HEK293 (cell line): ENCODE measurements at regions not wholly inside any gene's neighbourhood (a gene's known extent, or its start where the extent isn't known, plus 50 kb on each side); places are given as distances from the start of the nearest gene placed in this dataset.

Experiments used
- CTCF ChIA-PET: fragments of 350-600 bp; formaldehyde crosslinking; extraction: SDS; loops from one replicate; lab custom pipeline; 2021; ENCODE audit warnings: antibody characterized with exemption; lab: Yijun Ruan, JAX
- POLR2A ChIA-PET: fragments of 300-600 bp; formaldehyde crosslinking; extraction: SDS; loops from one replicate; lab custom pipeline; 2020; ENCODE audit warnings: antibody characterized with exemption, inconsistent platforms; lab: Yijun Ruan, JAX
- H3K27ac ChIP-seq: fragments of 200-500 bp; sonication (Bioruptor generic); 2 replicates; pipeline ENCODE4 v1.5.1; 2014; ENCODE audit warnings: low read depth, low read length, control low read depth, inconsistent platforms; ENCODE audit errors: extremely low read depth
- H3K36me3 ChIP-seq, 2 experiments: fragments of 200-500 bp in 1 of 2; sonication (Bioruptor generic) in 1 of 2; 1 replicate in 1 of 2; 2 replicates in 1 of 2; pipeline ENCODE4 v1.5.1; 2014 to 2017; ENCODE audit warnings: inconsistent platforms in 2 of 2, low read length in 2 of 2; ENCODE audit not compliant: control insufficient read depth in 2 of 2, insufficient read depth in 1 of 2
- H3K4me1 ChIP-seq: fragments of 200-500 bp; sonication (Bioruptor generic); 2 replicates; pipeline ENCODE4 v1.5.1; 2014; ENCODE audit warnings: mild to moderate bottlenecking, low read length, inconsistent platforms; ENCODE audit not compliant: control insufficient read depth, insufficient read depth
- H3K4me3 ChIP-seq: 2 replicates; pipeline ENCODE4 v1.5.1; 2011; ENCODE audit warnings: low read depth, mild to moderate bottlenecking, control low read depth, low read length, moderate library complexity
- H3K9me3 ChIP-seq: fragments of 200-500 bp; sonication (Bioruptor generic); 2 replicates; pipeline ENCODE4 v1.5.1; 2014; ENCODE audit warnings: low read depth, low read length, inconsistent platforms; ENCODE audit not compliant: control insufficient read depth, insufficient read depth
- HOXA7 ChIP-seq: sonication (generic); formaldehyde crosslinking; IDR thresholded peaks from 2 replicates; pipeline ENCODE4 v1.8.1; 2022; ENCODE audit warnings: missing genetic modification reagents, borderline replicate concordance
- SCRT2 ChIP-seq: fragments of 450-650 bp; formaldehyde crosslinking; IDR thresholded peaks from 2 replicates; pipeline ENCODE4 v1.5.1; 2016; ENCODE audit warnings: missing biosample characterization, missing genetic modification characterization
- ZBTB48 ChIP-seq: fragments of 450-650 bp; formaldehyde crosslinking; IDR thresholded peaks from 2 replicates; pipeline ENCODE4 v1.5.1; 2016; ENCODE audit warnings: missing biosample characterization, missing genetic modification characterization
- ZIC2 ChIP-seq: fragments of 450-650 bp; formaldehyde crosslinking; IDR thresholded peaks from 2 replicates; pipeline ENCODE4 v1.5.1; 2016; ENCODE audit warnings: missing biosample characterization, missing genetic modification characterization
- ZNF114 ChIP-seq: fragments of 450-650 bp; formaldehyde crosslinking; IDR thresholded peaks from 2 replicates; pipeline ENCODE4 v1.5.0; 2017; ENCODE audit warnings: missing biosample characterization, missing genetic modification characterization
- ZNF133 ChIP-seq: fragments of 450-650 bp; formaldehyde crosslinking; IDR thresholded peaks from 2 replicates; pipeline ENCODE4 v1.5.1; 2016; ENCODE audit warnings: missing biosample characterization, missing genetic modification characterization
- ZNF138 ChIP-seq: fragments of 450-650 bp; formaldehyde crosslinking; IDR thresholded peaks from 2 replicates; pipeline ENCODE4 v1.5.1; 2016; ENCODE audit warnings: missing biosample characterization, missing genetic modification characterization, borderline replicate concordance
- ZNF155 ChIP-seq: fragments of 450-650 bp; formaldehyde crosslinking; IDR thresholded peaks from 2 replicates; pipeline ENCODE4 v1.5.1; 2016; ENCODE audit warnings: missing biosample characterization, missing genetic modification characterization
- ZNF169 ChIP-seq: fragments of 450-650 bp; formaldehyde crosslinking; IDR thresholded peaks from 2 replicates; pipeline ENCODE4 v1.5.1; 2016; ENCODE audit warnings: missing biosample characterization, missing genetic modification characterization
- ZNF202 ChIP-seq: fragments of 450-650 bp; formaldehyde crosslinking; IDR thresholded peaks from 2 replicates; pipeline ENCODE4 v1.5.1; 2016; ENCODE audit warnings: missing biosample characterization, missing genetic modification characterization, borderline replicate concordance
- ZNF211 ChIP-seq: fragments of 450-650 bp; formaldehyde crosslinking; IDR thresholded peaks from 2 replicates; pipeline ENCODE4 v1.5.1; 2016; ENCODE audit warnings: low read depth, missing biosample characterization, missing genetic modification characterization
- ZNF221 ChIP-seq: fragments of 450-650 bp; formaldehyde crosslinking; IDR thresholded peaks from 2 replicates; pipeline ENCODE4 v1.5.1; 2017; ENCODE audit warnings: missing biosample characterization, missing genetic modification characterization, borderline replicate concordance
- ZNF239 ChIP-seq: fragments of 450-650 bp; formaldehyde crosslinking; IDR thresholded peaks from 2 replicates; pipeline ENCODE4 v1.5.1; 2016; ENCODE audit warnings: missing biosample characterization, missing genetic modification characterization
- ZNF311 ChIP-seq: fragments of 450-650 bp; formaldehyde crosslinking; IDR thresholded peaks from 2 replicates; pipeline ENCODE4 v1.5.1; 2017; ENCODE audit warnings: missing biosample characterization, missing genetic modification characterization, borderline replicate concordance
- ZNF37A ChIP-seq: fragments of 450-650 bp; IDR thresholded peaks from 2 replicates; pipeline ENCODE4 v1.5.1; 2018; ENCODE audit warnings: missing biosample characterization, missing genetic modification characterization
- ZNF423 ChIP-seq: fragments of 450-650 bp; formaldehyde crosslinking; IDR thresholded peaks from 2 replicates; pipeline ENCODE4 v1.5.1; 2016; ENCODE audit warnings: missing biosample characterization, missing genetic modification characterization
- ZNF48 ChIP-seq: fragments of 450-650 bp; formaldehyde crosslinking; IDR thresholded peaks from 2 replicates; pipeline ENCODE4 v1.5.1; 2016; ENCODE audit warnings: missing biosample characterization, missing genetic modification characterization
- ZNF529 ChIP-seq: fragments of 450-650 bp; formaldehyde crosslinking; IDR thresholded peaks from 2 replicates; pipeline ENCODE4 v1.5.1; 2017; ENCODE audit warnings: missing genetic modification characterization, missing biosample characterization; ENCODE audit not compliant: insufficient replicate concordance
- ZNF560 ChIP-seq: fragments of 450-650 bp; formaldehyde crosslinking; IDR thresholded peaks from 2 replicates; pipeline ENCODE4 v1.5.1; 2017; ENCODE audit warnings: missing biosample characterization, missing genetic modification characterization, borderline replicate concordance
- ZNF561 ChIP-seq: fragments of 450-650 bp; IDR thresholded peaks from 2 replicates; pipeline ENCODE4 v1.5.1; 2018; ENCODE audit warnings: missing biosample characterization, missing genetic modification characterization, borderline replicate concordance
- ZNF624 ChIP-seq: fragments of 450-650 bp; formaldehyde crosslinking; IDR thresholded peaks from 2 replicates; pipeline ENCODE4 v1.5.1; 2017; ENCODE audit warnings: missing biosample characterization, missing genetic modification characterization
- ZNF654 ChIP-seq: fragments of 450-650 bp; formaldehyde crosslinking; IDR thresholded peaks from 2 replicates; pipeline ENCODE4 v1.5.1; 2016; ENCODE audit warnings: low read depth, missing biosample characterization, missing genetic modification characterization
- ZSCAN23 ChIP-seq: fragments of 450-650 bp; formaldehyde crosslinking; IDR thresholded peaks from 2 replicates; pipeline ENCODE4 v1.5.1; 2016; ENCODE audit warnings: missing biosample characterization, missing genetic modification characterization
- TF ChIP-seq, protein P1 (sequence below): fragments of 450-650 bp; formaldehyde crosslinking; IDR thresholded peaks from 2 replicates; pipeline ENCODE4 v1.5.1; 2016; ENCODE audit warnings: missing biosample characterization, missing genetic modification characterization
- TF ChIP-seq, protein P2 (sequence below): fragments of 450-650 bp; formaldehyde crosslinking; IDR thresholded peaks from 2 replicates; pipeline ENCODE4 v1.5.1; 2016; ENCODE audit warnings: missing biosample characterization, missing genetic modification characterization

DNA sequence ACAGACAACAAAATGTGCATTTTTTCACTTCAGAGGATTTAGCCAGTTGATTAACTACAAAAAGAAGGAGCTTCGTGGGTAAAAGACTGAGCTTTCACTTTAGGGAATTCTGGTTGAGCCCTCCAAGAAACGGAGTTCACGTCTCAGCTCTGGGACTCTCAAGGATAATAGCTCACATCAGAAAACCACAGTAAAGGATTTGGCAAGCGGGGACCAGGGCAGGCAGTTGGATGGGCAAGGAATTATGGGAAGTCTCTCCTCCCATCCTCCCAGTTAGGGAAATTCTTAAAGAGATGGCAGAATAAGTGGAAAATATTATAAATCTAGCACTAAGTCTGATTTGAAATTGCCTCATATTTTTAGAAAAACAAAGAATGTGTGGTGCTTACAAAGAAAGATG lies 188.3 kb upstream of the EOMES start:
- no peaks in the 10 kb centered on the region for H3K4me1 ChIP-seq
- POLR2A ChIA-PET = no interaction called here
- CTCF ChIA-PET = no interaction called here

DNA sequence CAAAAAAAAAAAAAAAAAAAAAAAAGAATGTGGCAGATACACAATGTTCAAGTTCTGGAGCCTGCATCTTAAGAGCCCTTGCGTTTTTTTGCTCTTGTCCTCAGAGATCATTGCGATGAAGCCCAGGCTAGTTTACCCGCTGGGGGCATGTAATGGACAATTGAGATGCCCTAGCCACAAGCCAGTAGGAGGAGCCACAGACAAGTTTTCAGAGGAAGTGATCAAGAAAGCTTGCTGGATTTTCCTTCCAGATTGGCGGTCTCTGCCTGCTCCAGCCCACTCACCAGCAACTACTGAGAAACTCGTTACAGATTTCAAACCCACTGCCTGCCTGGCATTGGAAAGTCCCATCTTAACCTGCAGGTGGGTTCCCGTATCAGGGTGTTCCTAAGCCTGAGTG lies 192.1 kb upstream of the EOMES start:
- POLR2A ChIA-PET = no interaction called here
- no peaks in the 10 kb centered on the region for H3K4me1 ChIP-seq

More for the DNA sequence above, 188.3 kb upstream of the EOMES start:
- Histone ChIP-seq H3K36me3 (no peaks in the 10 kb centered on the region), H3K4me3 (no peak overlapping the region), H3K9me3 (no peaks in the 10 kb centered on the region), H3K27ac (no peak overlapping the region)
- TF ChIP-seq ZNF155 (tag by site-specific recombination) = no peak
- no peak for TF ChIP-seq ZIC2
- no peak for TF ChIP-seq HOXA7 (CRISPR knock-in tag)
- no peak for TF ChIP-seq ZNF133 (tag by site-specific recombination)
- no peak for TF ChIP-seq ZNF654 (tag by site-specific recombination)
- TF ChIP-seq ZNF561 (tag by site-specific recombination) = no peak
- TF ChIP-seq ZNF37A (tag by site-specific recombination) = no peak
- TF ChIP-seq ZNF560 = no peak
- TF ChIP-seq SCRT2 (tag by site-specific recombination) = no peak
- TF ChIP-seq ZSCAN23 (tag by site-specific recombination) = no peak
- no peak for TF ChIP-seq ZNF211 (tag by site-specific recombination)
- no peak for TF ChIP-seq ZNF48 (tag by site-specific recombination)
- no peak for TF ChIP-seq ZNF221 (tag by site-specific recombination)
- no peak for TF ChIP-seq ZNF202
- no peak for TF ChIP-seq ZNF423
- no peak for TF ChIP-seq ZBTB48 (tag by site-specific recombination)
- TF ChIP-seq ZNF311 (tag by site-specific recombination) = no peak
- no peak for TF ChIP-seq ZNF169
- TF ChIP-seq, protein P1, sequence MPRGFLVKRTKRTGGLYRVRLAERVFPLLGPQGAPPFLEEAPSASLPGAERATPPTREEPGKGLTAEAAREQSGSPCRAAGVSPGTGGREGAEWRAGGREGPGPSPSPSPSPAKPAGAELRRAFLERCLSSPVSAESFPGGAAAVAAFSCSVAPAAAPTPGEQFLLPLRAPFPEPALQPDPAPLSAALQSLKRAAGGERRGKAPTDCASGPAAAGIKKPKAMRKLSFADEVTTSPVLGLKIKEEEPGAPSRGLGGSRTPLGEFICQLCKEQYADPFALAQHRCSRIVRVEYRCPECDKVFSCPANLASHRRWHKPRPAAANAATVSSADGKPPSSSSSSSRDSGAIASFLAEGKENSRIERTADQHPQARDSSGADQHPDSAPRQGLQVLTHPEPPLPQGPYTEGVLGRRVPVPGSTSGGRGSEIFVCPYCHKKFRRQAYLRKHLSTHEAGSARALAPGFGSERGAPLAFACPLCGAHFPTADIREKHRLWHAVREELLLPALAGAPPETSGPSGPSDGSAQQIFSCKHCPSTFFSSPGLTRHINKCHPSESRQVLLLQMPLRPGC (tag by site-specific recombination) = no peak

More for the DNA sequence above, 192.1 kb upstream of the EOMES start:
- Histone ChIP-seq H3K9me3 (no peaks in the 10 kb centered on the region), H3K36me3 (peaks cover 0 to 4% of the 10 kb centered on the region in 2 experiments; a peak in 1 of 3 replicates), H3K4me3 (no peak overlapping the region), H3K27ac (no peak overlapping the region)
- CTCF ChIA-PET = no interaction called here
- TF ChIP-seq ZNF138 = no peak
- TF ChIP-seq ZNF529 = no peak
- TF ChIP-seq ZNF114 (tag by site-specific recombination) = no peak
- TF ChIP-seq, protein P2, sequence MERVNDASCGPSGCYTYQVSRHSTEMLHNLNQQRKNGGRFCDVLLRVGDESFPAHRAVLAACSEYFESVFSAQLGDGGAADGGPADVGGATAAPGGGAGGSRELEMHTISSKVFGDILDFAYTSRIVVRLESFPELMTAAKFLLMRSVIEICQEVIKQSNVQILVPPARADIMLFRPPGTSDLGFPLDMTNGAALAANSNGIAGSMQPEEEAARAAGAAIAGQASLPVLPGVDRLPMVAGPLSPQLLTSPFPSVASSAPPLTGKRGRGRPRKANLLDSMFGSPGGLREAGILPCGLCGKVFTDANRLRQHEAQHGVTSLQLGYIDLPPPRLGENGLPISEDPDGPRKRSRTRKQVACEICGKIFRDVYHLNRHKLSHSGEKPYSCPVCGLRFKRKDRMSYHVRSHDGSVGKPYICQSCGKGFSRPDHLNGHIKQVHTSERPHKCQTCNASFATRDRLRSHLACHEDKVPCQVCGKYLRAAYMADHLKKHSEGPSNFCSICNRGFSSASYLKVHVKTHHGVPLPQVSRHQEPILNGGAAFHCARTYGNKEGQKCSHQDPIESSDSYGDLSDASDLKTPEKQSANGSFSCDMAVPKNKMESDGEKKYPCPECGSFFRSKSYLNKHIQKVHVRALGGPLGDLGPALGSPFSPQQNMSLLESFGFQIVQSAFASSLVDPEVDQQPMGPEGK (tag by site-specific recombination) = no peak
- TF ChIP-seq ZNF239 (tag by site-specific recombination) = no peak
- no peak for TF ChIP-seq ZNF624
